Neural cell (in vitro differentiated cells): ENCODE measurements at regions not wholly inside any gene's neighbourhood (a gene's known extent, or its start where the extent isn't known, plus 50 kb on each side); places are given as distances from the start of the nearest gene placed in this dataset.

ENCODE experiments used
- CTCF ChIP-seq: fragments of 450-650 bp; IDR thresholded peaks from 2 replicates; pipeline ENCODE4 v1.5.1; 2014; ENCODE audit warnings: antibody characterized with exemption, mild to moderate bottlenecking, moderate library complexity; ENCODE audit not compliant: poor library complexity, severe bottlenecking
- POLR2AphosphoS5 ChIP-seq: IDR thresholded peaks from 2 replicates; pipeline ENCODE4 v1.6.1; 2012
- RAD21 ChIP-seq: fragments of 450-650 bp; conservative IDR thresholded peaks from 2 replicates; pipeline ENCODE4 v1.6.1; 2014; ENCODE audit warnings: antibody characterized with exemption, mild to moderate bottlenecking, moderate library complexity
- REST ChIP-seq: IDR thresholded peaks from 2 replicates; pipeline ENCODE4 v1.6.1; 2012; ENCODE audit warnings: borderline replicate concordance

- TF ChIP-seq CTCF (no peak), RAD21 (no peak), REST (no peak), POLR2AphosphoS5 (no peak)
These were observed 89.8 kb upstream of the NEUROD1 start for GRCh38 chr2:181770150-181770549.
